ENCODE measurements at regions not wholly inside any gene's neighbourhood (a gene's known extent, or its start where the extent isn't known, plus 50 kb on each side); places are given as distances from the start of the nearest gene placed in this dataset.

GRCh38 chr22:27615408-27615807, 186.1 kb downstream of the MN1 start (continued):
- TF ChIP-seq, protein P1, sequence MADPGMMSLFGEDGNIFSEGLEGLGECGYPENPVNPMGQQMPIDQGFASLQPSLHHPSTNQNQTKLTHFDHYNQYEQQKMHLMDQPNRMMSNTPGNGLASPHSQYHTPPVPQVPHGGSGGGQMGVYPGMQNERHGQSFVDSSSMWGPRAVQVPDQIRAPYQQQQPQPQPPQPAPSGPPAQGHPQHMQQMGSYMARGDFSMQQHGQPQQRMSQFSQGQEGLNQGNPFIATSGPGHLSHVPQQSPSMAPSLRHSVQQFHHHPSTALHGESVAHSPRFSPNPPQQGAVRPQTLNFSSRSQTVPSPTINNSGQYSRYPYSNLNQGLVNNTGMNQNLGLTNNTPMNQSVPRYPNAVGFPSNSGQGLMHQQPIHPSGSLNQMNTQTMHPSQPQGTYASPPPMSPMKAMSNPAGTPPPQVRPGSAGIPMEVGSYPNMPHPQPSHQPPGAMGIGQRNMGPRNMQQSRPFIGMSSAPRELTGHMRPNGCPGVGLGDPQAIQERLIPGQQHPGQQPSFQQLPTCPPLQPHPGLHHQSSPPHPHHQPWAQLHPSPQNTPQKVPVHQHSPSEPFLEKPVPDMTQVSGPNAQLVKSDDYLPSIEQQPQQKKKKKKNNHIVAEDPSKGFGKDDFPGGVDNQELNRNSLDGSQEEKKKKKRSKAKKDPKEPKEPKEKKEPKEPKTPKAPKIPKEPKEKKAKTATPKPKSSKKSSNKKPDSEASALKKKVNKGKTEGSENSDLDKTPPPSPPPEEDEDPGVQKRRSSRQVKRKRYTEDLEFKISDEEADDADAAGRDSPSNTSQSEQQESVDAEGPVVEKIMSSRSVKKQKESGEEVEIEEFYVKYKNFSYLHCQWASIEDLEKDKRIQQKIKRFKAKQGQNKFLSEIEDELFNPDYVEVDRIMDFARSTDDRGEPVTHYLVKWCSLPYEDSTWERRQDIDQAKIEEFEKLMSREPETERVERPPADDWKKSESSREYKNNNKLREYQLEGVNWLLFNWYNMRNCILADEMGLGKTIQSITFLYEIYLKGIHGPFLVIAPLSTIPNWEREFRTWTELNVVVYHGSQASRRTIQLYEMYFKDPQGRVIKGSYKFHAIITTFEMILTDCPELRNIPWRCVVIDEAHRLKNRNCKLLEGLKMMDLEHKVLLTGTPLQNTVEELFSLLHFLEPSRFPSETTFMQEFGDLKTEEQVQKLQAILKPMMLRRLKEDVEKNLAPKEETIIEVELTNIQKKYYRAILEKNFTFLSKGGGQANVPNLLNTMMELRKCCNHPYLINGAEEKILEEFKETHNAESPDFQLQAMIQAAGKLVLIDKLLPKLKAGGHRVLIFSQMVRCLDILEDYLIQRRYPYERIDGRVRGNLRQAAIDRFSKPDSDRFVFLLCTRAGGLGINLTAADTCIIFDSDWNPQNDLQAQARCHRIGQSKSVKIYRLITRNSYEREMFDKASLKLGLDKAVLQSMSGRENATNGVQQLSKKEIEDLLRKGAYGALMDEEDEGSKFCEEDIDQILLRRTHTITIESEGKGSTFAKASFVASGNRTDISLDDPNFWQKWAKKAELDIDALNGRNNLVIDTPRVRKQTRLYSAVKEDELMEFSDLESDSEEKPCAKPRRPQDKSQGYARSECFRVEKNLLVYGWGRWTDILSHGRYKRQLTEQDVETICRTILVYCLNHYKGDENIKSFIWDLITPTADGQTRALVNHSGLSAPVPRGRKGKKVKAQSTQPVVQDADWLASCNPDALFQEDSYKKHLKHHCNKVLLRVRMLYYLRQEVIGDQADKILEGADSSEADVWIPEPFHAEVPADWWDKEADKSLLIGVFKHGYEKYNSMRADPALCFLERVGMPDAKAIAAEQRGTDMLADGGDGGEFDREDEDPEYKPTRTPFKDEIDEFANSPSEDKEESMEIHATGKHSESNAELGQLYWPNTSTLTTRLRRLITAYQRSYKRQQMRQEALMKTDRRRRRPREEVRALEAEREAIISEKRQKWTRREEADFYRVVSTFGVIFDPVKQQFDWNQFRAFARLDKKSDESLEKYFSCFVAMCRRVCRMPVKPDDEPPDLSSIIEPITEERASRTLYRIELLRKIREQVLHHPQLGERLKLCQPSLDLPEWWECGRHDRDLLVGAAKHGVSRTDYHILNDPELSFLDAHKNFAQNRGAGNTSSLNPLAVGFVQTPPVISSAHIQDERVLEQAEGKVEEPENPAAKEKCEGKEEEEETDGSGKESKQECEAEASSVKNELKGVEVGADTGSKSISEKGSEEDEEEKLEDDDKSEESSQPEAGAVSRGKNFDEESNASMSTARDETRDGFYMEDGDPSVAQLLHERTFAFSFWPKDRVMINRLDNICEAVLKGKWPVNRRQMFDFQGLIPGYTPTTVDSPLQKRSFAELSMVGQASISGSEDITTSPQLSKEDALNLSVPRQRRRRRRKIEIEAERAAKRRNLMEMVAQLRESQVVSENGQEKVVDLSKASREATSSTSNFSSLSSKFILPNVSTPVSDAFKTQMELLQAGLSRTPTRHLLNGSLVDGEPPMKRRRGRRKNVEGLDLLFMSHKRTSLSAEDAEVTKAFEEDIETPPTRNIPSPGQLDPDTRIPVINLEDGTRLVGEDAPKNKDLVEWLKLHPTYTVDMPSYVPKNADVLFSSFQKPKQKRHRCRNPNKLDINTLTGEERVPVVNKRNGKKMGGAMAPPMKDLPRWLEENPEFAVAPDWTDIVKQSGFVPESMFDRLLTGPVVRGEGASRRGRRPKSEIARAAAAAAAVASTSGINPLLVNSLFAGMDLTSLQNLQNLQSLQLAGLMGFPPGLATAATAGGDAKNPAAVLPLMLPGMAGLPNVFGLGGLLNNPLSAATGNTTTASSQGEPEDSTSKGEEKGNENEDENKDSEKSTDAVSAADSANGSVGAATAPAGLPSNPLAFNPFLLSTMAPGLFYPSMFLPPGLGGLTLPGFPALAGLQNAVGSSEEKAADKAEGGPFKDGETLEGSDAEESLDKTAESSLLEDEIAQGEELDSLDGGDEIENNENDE (IDR thresholded peaks at IDR 0.05; ENCODE audit: insufficient replicate concordance, low read length) = no peak
- TF ChIP-seq JUND (IDR thresholded peaks at IDR 0.05; ENCODE audit: low read length) = no peak
- TF ChIP-seq SIX5 (IDR thresholded peaks at IDR 0.05; ENCODE audit: low read depth, low read length) = no peak
- no peak for TF ChIP-seq RNF2 (IDR thresholded peaks at IDR 0.05; ENCODE audit: borderline replicate concordance, low read depth, low read length, missing control alignments, poor library complexity, severe bottlenecking)
- no peak for TF ChIP-seq CTBP2 (IDR thresholded peaks at IDR 0.05; ENCODE audit: borderline replicate concordance, insufficient read depth, insufficient read length, low read length)
- no peak for TF ChIP-seq EZH2 (IDR thresholded peaks at IDR 0.05; ENCODE audit: low read depth, low read length, severe bottlenecking)
- TF ChIP-seq BACH1 (IDR thresholded peaks at IDR 0.05; ENCODE audit: low read length) = no peak
- no peak for TF ChIP-seq KDM4A (IDR thresholded peaks at IDR 0.05; ENCODE audit: low read depth, low read length, severe bottlenecking)
- TF ChIP-seq, protein P2, sequence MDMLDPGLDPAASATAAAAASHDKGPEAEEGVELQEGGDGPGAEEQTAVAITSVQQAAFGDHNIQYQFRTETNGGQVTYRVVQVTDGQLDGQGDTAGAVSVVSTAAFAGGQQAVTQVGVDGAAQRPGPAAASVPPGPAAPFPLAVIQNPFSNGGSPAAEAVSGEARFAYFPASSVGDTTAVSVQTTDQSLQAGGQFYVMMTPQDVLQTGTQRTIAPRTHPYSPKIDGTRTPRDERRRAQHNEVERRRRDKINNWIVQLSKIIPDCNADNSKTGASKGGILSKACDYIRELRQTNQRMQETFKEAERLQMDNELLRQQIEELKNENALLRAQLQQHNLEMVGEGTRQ (IDR thresholded peaks at IDR 0.05; ENCODE audit: low read length) = no peak
- TF ChIP-seq SRF (IDR thresholded peaks at IDR 0.05; ENCODE audit: low read depth, low read length) = no peak
- TF ChIP-seq CBX8 (IDR thresholded peaks at IDR 0.05; ENCODE audit: borderline replicate concordance, low read depth, low read length) = no peak

All from H1 (cell line).